Stimulated activated naive CD8-positive, alpha-beta T cell treated with anti-CD3 and anti-CD28 coated beads, Interleukin-15, Interleukin-2, amounts not matched to agents 100 U/mL and 50 U/mL, for 24 hours (primary cell): ENCODE measurements at regions not wholly inside any gene's neighbourhood (a gene's known extent, or its start where the extent isn't known, plus 50 kb on each side); places are given as distances from the start of the nearest gene placed in this dataset.
"Not testable (repeated sequence)": the region's sequence is repeated elsewhere in the genome, so short reads cannot be mapped to it uniquely, and the experiment has no call there.

ENCODE experiments used
- ATAC-seq: fragments of 150-1000 bp; cut with Tn5 transposase; one replicate; pipeline ENCODE4 v1.10.0; 2021
- DNase-seq: peaks from one replicate; pipeline ENCODE4 v3.0.0; 2021

DNA sequence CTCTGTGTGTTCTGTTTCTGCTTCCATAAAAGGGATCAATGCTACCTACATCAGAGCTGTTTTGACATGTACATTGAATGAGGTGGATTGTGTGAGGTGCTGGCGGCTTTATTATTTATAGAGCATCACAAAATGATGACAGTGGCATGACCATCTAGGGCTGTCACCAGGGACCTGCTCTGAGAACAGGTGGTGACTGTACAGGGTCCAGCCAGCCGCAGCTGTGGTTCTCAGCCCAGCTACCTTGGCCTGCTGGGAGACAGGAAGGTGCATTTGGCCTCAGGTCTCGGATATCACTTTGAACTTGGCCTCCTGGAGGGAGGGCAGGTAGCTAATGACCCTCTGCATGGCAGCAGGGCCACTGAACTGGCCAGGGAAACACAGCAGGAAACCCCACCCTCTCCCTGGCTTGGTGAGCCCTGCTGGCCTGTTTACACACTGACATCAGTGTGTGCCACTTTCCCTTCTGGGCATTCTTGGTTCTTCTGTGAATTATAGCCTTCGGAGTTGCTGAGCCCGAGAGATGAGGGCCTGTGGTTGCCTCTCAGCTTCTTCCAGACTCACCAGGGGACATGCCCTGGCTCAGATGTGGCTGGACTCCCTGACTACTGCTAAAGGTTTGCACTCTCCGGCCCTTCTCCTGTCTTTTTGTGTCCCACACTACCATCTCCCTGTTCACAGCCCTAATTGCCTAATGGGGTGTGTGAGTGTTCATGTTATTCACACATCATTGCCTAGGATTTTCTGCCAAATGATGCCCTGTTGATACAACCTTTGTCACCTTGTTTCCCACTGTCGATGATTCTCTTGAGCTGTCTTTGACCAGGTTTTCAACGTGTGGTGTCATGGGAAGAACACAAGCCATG lies 109.2 kb upstream of the RAB12 start:
- no peak for DNase-seq
- no peak for ATAC-seq

DNA sequence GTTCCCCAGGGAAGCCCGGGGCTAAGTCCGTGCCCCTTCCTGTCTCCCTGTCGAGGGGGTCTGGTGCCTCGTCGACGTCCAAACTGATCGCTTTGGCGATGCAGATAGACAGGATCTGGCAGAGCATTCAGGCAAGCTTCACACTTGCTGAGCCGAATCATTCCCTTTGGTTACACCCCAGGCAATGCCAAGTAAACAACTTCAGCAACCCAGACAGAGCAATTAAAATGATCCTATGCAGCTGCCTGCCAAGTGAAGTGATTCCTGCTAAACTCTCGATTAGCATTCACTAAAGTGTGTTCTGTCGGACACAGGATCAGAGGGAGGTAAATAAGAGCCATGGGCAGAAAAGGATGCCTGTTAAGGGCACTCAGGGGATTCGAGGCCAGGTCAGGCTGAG lies 108.2 kb upstream of the RAB12 start:
- ATAC-seq: no peak

DNA sequence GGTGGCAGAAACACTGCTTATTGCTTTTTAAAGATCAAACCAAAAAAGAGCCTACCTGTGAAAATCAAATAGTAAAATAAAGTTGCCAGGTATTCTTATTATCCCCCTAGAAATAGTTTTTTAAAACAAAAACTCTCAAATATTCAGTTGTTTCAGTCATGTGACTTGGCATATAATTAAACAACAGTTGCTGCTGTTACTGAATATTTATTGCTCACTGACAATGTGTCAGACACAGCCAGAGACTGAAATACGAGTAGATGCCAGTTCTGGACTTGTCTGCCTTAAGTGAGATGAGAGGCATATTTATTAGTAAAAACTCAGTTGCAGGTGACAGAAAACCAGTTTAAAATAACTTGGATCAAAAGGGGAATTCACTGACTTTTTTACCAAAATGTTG lies 106.0 kb upstream of the RAB12 start:
- ATAC-seq (no peak), DNase-seq (no peak)

More for the DNA sequence above, 108.2 kb upstream of the RAB12 start:
- DNase-seq: no peak

DNA sequence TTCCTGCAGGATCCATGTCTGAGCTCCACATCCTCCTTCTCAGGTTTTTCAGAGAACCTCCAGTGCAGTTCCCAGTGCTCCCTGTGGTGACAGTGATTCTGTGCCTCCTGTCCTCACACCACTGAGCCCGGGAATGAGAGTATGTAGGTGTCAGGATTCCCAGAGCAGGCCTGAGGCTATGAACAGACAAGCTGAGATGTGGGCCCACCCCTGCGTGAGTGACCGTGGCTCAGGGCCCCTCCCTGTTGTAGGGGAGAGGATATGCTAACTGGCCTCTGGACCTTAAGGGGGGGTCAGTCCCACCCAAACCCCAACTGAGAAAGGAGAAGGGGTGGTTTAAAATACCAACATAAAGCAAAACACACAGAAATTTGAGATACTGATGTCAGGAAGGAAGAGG lies 104.8 kb upstream of the RAB12 start:
- no peak for DNase-seq
- no peak for ATAC-seq

DNA sequence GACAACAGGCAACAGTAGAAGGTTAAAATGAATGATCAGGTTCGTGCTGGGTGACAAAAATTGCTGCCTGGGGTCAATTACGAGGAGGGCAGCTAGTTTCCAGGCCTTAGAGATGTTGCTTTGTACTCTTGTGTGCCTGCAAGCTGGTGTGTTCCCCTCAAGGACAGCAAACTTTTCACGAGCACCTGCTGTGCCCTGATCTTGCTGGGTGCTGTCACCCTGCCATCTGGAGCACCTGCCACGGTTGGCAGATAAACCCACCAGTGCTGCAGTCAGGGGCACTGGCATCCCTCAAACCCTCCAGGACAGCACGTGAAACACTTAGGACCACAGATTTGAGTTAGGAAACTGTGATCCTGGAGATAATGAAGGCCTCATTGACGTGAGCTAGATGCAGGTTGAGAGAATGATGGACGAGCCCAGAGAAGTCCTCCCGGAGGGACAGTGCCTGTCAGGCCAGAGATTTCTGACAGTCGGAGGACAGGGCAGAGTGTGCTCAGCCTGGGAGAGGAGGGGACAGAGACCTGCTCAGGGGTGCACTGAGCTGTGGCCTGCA lies 104.3 kb upstream of the RAB12 start:
- ATAC-seq (no peak), DNase-seq (no peak)

DNA sequence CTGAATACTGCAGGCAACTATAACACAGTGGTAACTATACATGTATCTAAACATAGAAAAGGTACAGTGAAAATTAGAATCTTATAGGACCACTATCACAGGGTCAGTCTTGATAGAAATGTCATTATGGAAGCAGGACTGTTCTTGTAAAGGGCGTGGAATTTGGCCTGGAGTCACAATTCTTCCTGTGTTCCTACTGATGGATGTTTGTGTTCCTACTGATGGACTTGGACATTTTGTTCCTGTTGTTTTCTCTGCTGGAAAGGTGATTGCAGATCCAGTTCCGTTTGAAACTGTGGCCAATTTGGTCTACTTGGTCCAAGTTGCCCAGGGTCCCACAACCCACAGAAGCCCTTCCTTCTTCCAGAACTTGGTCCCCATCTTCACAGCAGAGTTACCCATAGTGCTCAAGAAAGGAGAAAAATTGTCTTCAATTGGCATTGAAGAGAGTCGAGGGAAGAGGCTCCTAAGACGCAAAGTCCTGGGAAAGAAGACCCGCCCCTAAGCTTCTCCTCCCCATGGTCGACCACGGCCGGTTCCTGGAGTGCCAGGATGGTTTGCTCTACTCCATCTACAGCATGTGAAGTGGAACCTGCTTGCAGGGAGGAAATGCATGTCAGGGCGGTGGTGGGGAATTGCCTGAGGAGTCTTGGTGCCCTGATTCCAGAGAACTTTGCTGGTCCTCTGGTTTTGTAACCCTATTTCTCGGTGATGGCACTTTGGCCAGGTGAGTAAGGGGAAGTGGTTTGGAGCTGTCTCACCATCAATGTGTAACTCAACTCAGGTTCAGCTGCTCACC lies 102.8 kb upstream of the RAB12 start:
- ATAC-seq (no peak), DNase-seq (no peak)

DNA sequence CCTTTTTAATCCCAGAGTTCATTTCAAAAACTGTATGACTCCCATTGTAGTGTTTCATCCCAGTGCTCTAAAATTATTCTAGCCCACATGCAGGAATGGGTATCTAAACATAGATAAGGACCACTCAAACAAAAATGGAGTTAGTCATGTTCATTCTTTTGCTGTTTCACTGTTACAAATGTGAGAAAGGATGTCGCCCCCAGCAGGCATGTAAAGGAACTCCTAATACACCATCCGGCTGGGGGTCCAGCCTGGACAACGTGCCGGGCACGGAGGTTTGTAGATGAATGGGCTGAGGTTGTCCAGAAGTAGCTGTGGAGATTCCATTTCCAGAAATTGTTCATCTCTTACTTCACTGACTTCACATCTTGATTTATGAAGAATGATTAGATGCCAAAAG lies 101.9 kb upstream of the RAB12 start:
- DNase-seq (no peak), ATAC-seq (no peak)

DNA sequence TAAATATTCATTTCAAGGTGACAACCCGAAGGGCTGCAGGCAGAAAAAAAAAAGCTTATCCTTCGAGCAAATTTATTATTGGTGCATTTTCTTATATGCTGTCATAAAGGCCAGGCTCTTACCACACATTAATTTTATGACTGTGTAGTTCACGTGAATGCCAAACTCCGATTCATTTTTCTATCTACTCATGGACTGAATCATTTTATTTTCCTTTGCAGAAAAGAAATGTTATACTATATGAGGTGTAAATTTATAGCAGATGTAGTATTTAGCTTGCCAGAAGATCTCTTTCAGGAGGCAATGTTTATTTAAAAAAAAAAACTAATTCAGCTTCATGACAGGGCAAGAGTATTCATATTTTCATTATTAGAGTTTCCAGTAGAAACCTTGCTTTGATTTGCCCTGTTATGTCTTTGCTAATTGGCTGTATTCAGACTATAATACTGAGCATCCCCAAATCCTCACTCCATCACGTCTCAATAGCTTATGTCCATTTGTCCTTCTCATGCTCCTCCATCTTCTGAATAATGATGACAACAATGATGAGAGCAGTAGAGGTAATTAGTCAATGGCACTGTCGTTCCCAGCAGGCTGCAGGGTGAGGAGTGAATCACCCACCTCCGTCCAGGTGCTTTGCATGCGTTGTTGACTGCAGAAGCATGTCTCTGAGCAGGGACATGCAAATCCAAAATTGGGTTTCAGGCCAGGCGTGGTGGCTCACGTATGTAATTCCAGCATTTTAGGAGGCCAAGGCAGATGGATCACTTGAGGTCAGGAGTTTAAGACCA lies 101.1 kb upstream of the RAB12 start:
- DNase-seq: no peak
- no peak for ATAC-seq

DNA sequence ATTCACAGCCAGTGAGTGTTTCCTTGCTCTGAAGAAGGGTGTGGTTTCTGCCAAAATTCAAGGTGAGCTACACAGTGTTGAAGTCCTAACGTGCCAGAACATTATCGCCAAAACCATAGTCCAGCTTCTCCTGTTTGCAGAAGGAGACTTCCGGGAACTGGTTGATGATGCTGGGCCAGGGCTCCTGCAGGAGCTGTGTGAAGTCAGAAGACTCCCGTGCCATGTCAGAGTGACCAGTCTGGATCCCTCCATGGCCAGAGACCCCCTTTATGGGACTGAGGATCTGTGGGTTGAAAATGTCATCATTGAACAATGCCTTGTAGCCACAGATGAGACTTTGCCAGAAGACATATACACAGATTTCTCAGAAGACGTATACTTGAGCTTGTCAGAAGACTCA lies 96.0 kb upstream of the RAB12 start:
- DNase-seq: no peak
- no peak for ATAC-seq

DNA sequence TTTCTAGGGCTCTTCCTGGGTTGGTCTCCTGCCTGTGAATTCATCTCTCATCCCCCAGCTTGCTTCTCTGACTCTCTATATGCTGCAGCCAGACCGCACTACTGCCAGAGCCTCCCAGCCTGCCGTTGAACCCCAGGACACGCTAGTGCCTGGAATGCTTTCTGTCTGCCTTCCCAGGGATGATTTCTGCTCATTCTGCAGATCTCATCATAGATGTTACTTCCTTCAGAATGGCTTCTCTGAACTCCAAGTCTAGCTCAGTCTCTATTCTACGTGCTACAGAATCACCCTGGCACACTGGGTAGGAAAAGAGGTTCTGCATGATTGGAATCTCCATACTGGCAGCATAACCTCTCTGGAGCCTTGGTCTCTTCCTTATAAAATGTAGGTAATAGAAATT lies 94.8 kb upstream of the RAB12 start:
- no peak for ATAC-seq
- DNase-seq: no peak

DNA sequence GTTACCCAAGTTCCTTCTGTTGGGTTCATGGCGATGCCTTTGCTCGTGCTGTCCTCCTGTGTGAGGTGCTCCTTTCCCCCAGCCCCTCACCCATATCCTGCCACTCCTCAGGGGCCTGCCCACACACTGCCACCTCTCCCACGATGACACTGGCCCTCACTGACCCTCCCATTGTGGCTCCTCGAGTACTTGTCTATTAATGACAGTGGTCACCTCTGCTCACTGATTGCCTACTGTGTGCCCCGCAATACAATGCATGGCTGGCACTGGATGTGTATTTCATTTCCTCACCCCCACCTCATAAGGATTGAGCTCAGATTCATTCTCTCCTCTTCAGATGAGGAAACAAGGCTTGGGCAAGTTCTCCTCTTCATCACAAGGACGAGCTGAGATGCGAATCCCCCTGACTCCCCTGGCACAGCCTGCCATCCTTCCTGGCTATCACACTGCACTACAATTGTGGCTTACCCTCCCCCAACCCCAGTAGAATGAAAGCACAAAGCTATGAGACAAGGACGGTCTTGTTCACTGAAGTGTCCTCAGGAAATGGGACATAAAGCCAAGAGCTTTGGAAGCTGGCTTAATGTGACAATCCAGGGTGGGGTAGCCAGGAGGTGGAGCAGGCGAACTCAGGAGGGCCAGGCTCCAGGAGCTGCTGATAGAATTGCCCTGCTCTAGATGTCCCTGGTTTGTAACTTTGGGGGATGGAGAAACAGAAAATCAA lies 93.9 kb upstream of the RAB12 start:
- no peak for ATAC-seq
- no peak for DNase-seq

DNA sequence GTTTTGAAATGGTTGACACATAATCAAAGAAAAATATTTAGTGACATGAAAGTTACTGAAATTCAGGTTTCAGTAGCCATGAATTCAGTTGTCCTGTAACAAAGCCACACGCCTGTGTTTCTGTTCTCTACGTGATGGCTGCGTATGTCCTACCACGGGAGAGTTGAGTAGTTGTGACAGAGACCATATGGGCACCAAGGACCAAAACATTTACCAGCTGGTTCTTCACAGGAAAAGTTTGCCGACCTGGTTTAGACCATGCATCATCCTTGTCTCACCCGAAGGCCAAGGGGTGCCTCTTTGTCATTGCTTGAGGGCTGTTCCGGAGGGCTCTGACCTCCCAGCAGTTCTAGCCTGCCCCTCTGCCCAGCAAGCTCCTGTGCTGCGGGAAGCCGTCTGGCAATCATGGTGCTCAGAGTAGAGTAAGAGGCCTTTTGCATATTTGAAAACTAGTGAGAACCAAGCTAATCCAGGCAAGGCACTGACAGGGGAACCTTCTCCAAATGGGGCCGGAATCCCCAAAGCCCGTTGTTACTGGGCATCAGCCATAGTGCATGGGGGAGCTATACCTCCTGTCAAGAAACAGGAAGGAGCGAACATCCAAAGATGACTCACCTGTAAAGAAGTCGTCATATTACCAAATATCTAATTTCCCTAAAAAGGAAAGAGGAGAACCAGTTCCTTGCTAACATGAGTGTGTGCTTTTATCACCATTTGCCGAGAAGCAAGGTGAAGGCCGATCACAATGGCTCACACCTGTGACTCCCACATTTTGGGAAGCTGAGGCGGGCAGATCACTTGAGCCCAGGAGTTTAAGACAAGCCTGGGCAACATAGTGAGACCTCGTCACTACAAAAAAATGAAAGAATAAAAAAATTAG lies 92.6 kb upstream of the RAB12 start:
- DNase-seq (no peak), ATAC-seq (no peak)

DNA sequence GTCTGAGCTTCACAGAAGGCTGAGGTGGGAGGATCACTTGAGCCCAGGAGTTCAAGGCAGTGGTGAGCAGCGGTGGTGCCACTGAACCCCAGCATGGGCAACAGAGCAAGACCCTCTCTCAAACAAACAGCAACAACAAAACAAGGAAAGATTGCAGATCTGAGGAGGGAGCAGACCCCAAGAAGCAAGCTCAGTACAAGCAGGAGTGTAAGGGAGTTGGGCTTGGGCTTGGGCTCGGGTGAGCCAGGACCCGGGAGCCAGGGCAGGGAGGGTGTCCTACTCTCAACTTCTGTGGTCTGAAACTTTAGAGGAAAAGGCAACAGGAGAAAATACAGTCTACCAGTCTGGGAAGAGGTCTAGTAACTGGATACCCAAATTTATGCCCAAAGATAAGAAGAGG lies 92.0 kb upstream of the RAB12 start:
- no peak for ATAC-seq

DNA sequence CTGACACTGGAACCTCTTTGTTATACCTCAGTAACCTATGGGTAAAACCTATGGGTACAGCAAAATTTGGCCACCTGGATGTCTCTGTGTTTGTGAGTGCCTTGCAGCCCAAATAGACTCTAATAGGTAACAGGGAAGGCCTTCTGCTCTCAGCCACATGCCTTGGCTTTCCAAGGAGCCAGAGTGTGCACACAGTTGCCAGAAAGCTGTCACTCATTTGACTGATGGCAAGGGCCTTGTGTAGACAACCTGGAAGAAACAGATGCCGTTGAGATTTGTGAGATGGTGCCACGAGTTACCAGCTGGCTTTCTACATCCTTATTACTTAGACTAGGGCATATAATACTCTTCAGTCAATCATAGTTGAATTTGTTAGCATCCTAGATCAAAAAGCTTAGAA lies 90.1 kb upstream of the RAB12 start:
- no peak for DNase-seq
- ATAC-seq: no peak

More for the DNA sequence above, 92.0 kb upstream of the RAB12 start:
- DNase-seq: no peak

DNA sequence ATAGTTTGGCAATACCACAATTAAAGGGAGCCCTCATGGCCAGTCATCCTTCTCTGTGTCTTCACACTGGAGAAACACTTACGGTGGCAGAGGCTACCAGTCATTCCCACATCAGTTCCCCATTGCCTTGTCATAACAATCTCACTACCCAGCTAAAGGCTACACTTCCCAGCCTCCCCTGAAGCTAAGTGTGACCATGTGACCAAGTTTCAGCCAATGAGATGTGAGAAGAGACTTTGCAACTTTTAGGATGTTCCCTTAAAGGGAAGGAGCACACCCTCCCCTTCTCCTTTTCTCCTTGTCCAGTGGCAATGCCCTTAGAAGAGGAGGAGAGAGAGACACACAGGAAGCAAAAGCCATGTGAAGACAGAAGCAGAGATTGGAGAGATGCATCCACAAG lies 89.0 kb upstream of the RAB12 start:
- DNase-seq: no peak

DNA sequence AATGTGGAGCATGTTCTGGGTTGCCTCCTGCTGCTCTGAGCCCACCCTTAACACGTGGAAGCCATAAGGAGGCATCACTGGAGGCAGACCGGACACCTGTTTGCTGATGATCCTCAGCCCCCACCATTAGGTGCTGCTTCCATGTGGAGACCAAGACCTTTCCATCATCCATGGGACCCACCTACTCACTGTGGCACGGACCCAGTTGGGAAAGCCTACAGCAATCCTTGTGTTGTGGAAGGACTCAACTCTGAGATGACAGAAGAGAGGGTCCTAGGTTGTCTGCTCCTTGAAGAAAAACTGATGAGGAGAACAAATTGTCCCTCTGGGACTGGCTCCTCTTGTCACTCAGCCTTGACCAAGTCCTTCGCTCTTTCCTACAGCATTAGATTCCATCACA lies 86.5 kb upstream of the RAB12 start:
- no peak for ATAC-seq

More for the DNA sequence above, 89.0 kb upstream of the RAB12 start:
- no peak for ATAC-seq

DNA sequence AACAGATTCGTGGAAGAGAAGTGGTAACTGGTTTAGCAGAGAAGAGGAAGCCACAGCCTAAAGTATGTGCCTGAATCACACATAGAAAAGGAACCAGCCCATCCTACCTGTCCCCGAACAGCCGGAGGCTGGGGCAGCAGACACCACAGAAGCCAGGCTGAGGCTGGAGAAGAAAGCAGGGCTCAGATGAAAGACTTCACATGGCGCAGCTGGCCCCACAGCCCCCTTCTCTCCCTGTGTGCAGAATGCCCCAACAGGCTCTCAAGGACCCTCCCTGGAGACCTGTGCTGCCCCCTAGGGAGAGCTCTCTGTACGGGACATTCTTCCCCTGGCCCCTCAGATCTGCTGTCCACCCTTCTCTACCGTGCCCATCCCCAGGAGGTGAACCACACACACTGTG lies 83.5 kb upstream of the RAB12 start:
- ATAC-seq (peak; percentile 23), DNase-seq (no peak)

More for the DNA sequence above, 86.5 kb upstream of the RAB12 start:
- no peak for DNase-seq

DNA sequence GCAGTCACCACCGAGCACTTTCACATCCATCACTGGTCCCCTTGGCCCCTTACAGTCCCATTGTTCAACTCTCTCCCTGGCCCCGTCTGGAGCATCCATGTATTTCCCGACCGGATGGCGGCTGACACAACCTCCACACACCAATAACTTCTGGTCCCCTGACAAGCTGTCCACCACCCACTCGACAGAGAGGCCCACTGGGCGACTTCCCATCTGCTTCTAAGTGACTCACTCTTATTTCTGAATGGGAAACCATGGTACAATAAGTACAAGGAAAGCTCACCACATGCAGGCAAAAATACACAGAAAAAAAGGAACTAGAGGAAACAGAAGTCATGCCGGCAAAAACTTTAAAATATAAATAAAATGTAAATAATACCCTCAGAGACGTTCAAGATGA lies 82.9 kb upstream of the RAB12 start:
- no peak for DNase-seq
- ATAC-seq: no peak

DNA sequence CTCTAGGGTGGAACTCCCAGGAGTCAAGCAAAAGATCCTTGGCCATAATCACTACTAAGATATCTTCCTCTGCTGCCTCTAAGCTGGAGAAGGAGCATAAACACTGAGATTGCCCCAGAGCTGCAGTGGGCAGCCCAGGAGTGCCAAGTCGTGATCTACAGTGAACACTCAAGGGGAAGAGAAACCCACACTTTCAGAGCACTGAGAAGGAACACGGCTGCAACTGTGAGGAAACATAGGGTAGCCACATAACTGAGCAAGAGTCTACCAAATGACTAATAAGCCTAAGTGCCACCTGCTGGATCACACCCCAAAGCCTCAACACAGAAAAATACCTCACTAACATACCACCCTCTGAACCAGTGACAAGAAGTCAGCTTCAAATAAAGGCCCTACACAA lies 79.6 kb upstream of the RAB12 start:
- DNase-seq (no peak), ATAC-seq (no peak)

DNA sequence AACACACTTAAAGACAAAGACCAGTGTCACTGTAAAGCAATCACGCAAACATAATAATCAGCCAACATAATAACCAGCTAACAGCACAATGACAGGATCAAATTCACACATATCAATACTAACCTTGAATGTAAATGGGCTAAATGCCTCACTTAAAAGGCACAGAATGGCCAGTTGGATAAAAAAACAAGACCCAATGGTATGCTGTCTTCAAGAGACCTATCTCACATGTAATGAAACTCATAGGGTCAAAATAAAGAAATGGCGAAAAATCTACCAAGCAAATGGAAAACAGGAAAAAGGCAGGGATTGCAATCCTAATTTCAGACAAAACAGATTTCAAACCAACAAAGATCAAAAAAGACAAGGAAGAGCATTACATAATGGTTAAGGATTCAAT lies 78.2 kb upstream of the RAB12 start:
- not testable (repeated sequence) for DNase-seq, ATAC-seq

DNA sequence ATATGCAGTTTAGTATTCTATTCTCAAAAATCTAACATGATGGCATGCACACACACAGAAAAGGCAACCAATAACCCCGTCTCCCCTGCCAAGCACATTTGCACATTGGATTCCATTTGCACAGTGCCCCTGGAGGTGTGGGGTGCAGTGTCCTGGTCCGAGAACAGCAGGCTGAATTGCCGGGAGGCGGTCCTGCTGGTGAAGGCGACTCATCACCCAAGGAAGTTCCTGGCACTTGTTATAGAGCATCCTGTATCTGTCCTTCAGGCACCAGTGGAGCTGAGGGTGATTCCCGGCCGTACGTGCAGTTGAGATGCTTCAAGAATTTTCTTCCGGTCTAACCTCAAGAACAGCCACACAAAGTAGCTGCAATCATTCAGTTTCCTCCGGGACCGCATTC lies 73.0 kb upstream of the RAB12 start:
- no peak for DNase-seq
- ATAC-seq: no peak
